MM.1S (cell line): ENCODE measurements at regions not wholly inside any gene's neighbourhood (a gene's known extent, or its start where the extent isn't known, plus 50 kb on each side); places are given as distances from the start of the nearest gene placed in this dataset.

ENCODE experiments used
- DNase-seq: peaks from one replicate; pipeline ENCODE4 v3.0.0-alpha.2; 2015
- H2AFZ ChIP-seq: fragments of 300-600 bp; sonication (generic); 2 replicates; pipeline ENCODE4 v1.6.0; 2016; ENCODE audit warnings: antibody characterized with exemption, low read length
- H3F3A ChIP-seq: fragments of 300-600 bp; sonication (generic); 2 replicates; pipeline ENCODE4 v1.6.1; 2016; ENCODE audit warnings: mild to moderate bottlenecking, antibody characterized with exemption, low read length, moderate library complexity, mixed read lengths; ENCODE audit not compliant: insufficient read depth
- H3K27ac ChIP-seq: fragments of 300-600 bp; sonication (generic); 2 replicates; pipeline ENCODE4 v1.5.1; 2016; ENCODE audit warnings: mild to moderate bottlenecking, low read length
- H3K27me3 ChIP-seq: fragments of 300-600 bp; sonication (generic); replicated peaks from 2 replicates; pipeline ENCODE4 v1.6.0; 2016; ENCODE audit warnings: low read length; ENCODE audit not compliant: insufficient read depth
- H3K36me3 ChIP-seq: fragments of 300-600 bp; sonication (generic); replicated peaks from 2 replicates; pipeline ENCODE4 v1.6.1; 2016; ENCODE audit warnings: mild to moderate bottlenecking, low read length, mixed read lengths; ENCODE audit not compliant: insufficient read depth
- H3K4me1 ChIP-seq: fragments of 300-600 bp; sonication (generic); 2 replicates; pipeline ENCODE4 v1.6.1; 2016; ENCODE audit warnings: low read length, mixed read lengths
- H3K4me2 ChIP-seq: fragments of 300-600 bp; sonication (generic); 2 replicates; pipeline ENCODE4 v1.6.0; 2016; ENCODE audit warnings: low read depth, low read length
- H3K4me3 ChIP-seq: fragments of 300-600 bp; sonication (generic); 2 replicates; pipeline ENCODE4 v1.5.1; 2016; ENCODE audit warnings: low read length, mixed read lengths
- H3K79me2 ChIP-seq: fragments of 300-600 bp; sonication (generic); 2 replicates; pipeline ENCODE4 v1.6.1; 2016; ENCODE audit warnings: mixed run types, low read length, mixed read lengths
- H3K9ac ChIP-seq: fragments of 300-600 bp; sonication (generic); 2 replicates; pipeline ENCODE4 v1.6.1; 2016; ENCODE audit warnings: low read length, mixed read lengths
- H3K9me2 ChIP-seq: fragments of 300-600 bp; sonication (generic); replicated peaks from 2 replicates; pipeline ENCODE4 v1.6.1; 2016; ENCODE audit warnings: mild to moderate bottlenecking, low read length, mixed read lengths; ENCODE audit not compliant: insufficient read depth
- H3K9me3 ChIP-seq: fragments of 300-600 bp; sonication (generic); replicated peaks from 2 replicates; pipeline ENCODE4 v1.6.1; 2016; ENCODE audit warnings: mild to moderate bottlenecking, low read length, mixed read lengths; ENCODE audit not compliant: insufficient read depth
- H4K20me1 ChIP-seq: fragments of 300-600 bp; sonication (generic); 2 replicates; pipeline ENCODE4 v1.6.1; 2016; ENCODE audit warnings: mild to moderate bottlenecking, low read length, moderate library complexity, mixed read lengths; ENCODE audit not compliant: insufficient read depth
- EZH2 ChIP-seq: fragments of 300-600 bp; sonication (generic); optimal IDR thresholded peaks from 2 replicates; pipeline ENCODE3; 2017; ENCODE audit warnings: low read depth, mild to moderate bottlenecking, antibody characterized with exemption, low read length, mixed read lengths
- EZH2phosphoT487 ChIP-seq: fragments of 300-600 bp; sonication (generic); IDR thresholded peaks from 2 replicates; pipeline ENCODE4 v1.6.1; 2018; ENCODE audit warnings: antibody characterized with exemption, low read length
- TF ChIP-seq, protein P1 (sequence below): fragments of 300-600 bp; sonication (generic); IDR thresholded peaks from 2 replicates; pipeline ENCODE4 v1.5.1; 2016; ENCODE audit warnings: antibody characterized with exemption, low read length, mixed read lengths

- no peaks in the 10 kb centered on the region for H3K9me2 ChIP-seq
- no peak overlapping the region for H2AFZ ChIP-seq
- H3K9ac ChIP-seq: no peak overlapping the region
- TF ChIP-seq EZH2: no peak
- TF ChIP-seq, protein P1, sequence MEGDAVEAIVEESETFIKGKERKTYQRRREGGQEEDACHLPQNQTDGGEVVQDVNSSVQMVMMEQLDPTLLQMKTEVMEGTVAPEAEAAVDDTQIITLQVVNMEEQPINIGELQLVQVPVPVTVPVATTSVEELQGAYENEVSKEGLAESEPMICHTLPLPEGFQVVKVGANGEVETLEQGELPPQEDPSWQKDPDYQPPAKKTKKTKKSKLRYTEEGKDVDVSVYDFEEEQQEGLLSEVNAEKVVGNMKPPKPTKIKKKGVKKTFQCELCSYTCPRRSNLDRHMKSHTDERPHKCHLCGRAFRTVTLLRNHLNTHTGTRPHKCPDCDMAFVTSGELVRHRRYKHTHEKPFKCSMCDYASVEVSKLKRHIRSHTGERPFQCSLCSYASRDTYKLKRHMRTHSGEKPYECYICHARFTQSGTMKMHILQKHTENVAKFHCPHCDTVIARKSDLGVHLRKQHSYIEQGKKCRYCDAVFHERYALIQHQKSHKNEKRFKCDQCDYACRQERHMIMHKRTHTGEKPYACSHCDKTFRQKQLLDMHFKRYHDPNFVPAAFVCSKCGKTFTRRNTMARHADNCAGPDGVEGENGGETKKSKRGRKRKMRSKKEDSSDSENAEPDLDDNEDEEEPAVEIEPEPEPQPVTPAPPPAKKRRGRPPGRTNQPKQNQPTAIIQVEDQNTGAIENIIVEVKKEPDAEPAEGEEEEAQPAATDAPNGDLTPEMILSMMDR: peak; percentile 91
- H3F3A ChIP-seq: no peaks in the 10 kb centered on the region
- H3K36me3 ChIP-seq: no peaks in the 10 kb centered on the region
- no peaks in the 10 kb centered on the region for H3K79me2 ChIP-seq
- H4K20me1 ChIP-seq: no peaks in the 10 kb centered on the region
- H3K4me1 ChIP-seq: no peaks in the 10 kb centered on the region
- H3K27ac ChIP-seq: no peak overlapping the region
- H3K9me3 ChIP-seq: no peaks in the 10 kb centered on the region
- no peak overlapping the region for H3K4me2 ChIP-seq
- no peaks in the 10 kb centered on the region for H3K27me3 ChIP-seq
- no peak overlapping the region for H3K4me3 ChIP-seq
- peak; percentile 59 for DNase-seq
Observed at GRCh38 chr9:36728651-36729520, 156.2 kb downstream of the MELK start.

DNA sequence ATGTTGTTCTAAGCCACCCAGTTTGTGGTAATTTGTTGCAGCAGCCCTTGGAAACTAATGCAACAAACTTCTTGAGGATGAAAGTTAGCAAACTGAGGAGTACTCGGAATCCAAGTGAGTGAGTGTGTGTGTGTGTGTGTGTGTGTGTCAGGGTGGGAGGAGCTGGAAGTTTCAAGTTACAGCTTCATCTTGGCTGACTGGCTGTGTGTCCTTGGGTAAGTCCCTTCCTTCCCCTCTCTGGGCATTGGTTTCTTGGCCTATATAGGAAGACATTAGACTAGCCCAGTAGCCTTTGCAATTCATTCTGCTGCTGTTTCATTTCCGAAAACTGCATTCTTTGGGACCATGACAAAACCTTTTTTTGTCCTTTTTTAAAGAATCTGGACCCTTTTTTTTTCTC lies 157.2 kb downstream of the MELK start:
- no peak for DNase-seq
- no peak overlapping the region for H2AFZ ChIP-seq

GRCh38 chr9:36730414-36730813 lies 157.7 kb downstream of the MELK start:
- TF ChIP-seq EZH2 (no peak), EZH2phosphoT487 (no peak)
- TF ChIP-seq, protein P1: no peak
- H4K20me1 ChIP-seq: no peaks in the 10 kb centered on the region
- H3K27ac ChIP-seq: no peak overlapping the region
- H3K4me3 ChIP-seq: no peak overlapping the region
- H3K79me2 ChIP-seq: no peaks in the 10 kb centered on the region
- no peaks in the 10 kb centered on the region for H3K9me3 ChIP-seq
- H3K9ac ChIP-seq: no peak overlapping the region
- no peak overlapping the region for H2AFZ ChIP-seq
- DNase-seq: no peak
- no peaks in the 10 kb centered on the region for H3F3A ChIP-seq
- H3K4me1 ChIP-seq: no peaks in the 10 kb centered on the region
- no peaks in the 10 kb centered on the region for H3K9me2 ChIP-seq
- H3K36me3 ChIP-seq: no peaks in the 10 kb centered on the region
- no peaks in the 10 kb centered on the region for H3K27me3 ChIP-seq
- no peak overlapping the region for H3K4me2 ChIP-seq

More for the DNA sequence above, 157.2 kb downstream of the MELK start:
- H3K79me2 ChIP-seq: no peaks in the 10 kb centered on the region
- H3K9me2 ChIP-seq: no peaks in the 10 kb centered on the region
- no peak overlapping the region for H3K9ac ChIP-seq
- H3K36me3 ChIP-seq: no peaks in the 10 kb centered on the region
- H3K27ac ChIP-seq: no peak overlapping the region
- TF ChIP-seq EZH2phosphoT487 (no peak), EZH2 (no peak)
- TF ChIP-seq, protein P1: no peak
- no peaks in the 10 kb centered on the region for H3K9me3 ChIP-seq
- H4K20me1 ChIP-seq: no peaks in the 10 kb centered on the region
- H3K27me3 ChIP-seq: no peaks in the 10 kb centered on the region
- no peaks in the 10 kb centered on the region for H3F3A ChIP-seq
- H3K4me3 ChIP-seq: no peak overlapping the region
- H3K4me1 ChIP-seq: no peaks in the 10 kb centered on the region
- H3K4me2 ChIP-seq: no peak overlapping the region
